PFSK-1 (cell line): ENCODE measurements at regions not wholly inside any gene's neighbourhood (a gene's known extent, or its start where the extent isn't known, plus 50 kb on each side); places are given as distances from the start of the nearest gene placed in this dataset.

Source experiments
- POLR2AphosphoS5 ChIP-seq: IDR thresholded peaks from 2 replicates; pipeline ENCODE4 v1.6.1; 2012; ENCODE audit warnings: low read depth, mild to moderate bottlenecking, control low read depth, low read length, moderate library complexity
- SIN3A ChIP-seq: IDR thresholded peaks from 2 replicates; pipeline ENCODE4 v1.6.1; 2012; ENCODE audit warnings: mild to moderate bottlenecking, low read length, moderate library complexity, borderline replicate concordance; ENCODE audit not compliant: insufficient read depth
- TAF1 ChIP-seq: IDR thresholded peaks from 2 replicates; pipeline ENCODE4 v1.6.1; 2012; ENCODE audit warnings: low read length, control low read depth, borderline replicate concordance; ENCODE audit not compliant: insufficient read depth
- TF ChIP-seq, protein P1 (sequence below), 2 experiments: IDR thresholded peaks; 2 replicates each; pipeline versions ENCODE4 v1.6.1 to v1.8.0; 2011 to 2012; ENCODE audit warnings: low read depth in 2 of 2, low read length in 2 of 2, control low read depth in 1 of 2, inconsistent platforms in 1 of 2, mild to moderate bottlenecking in 1 of 2, moderate library complexity in 1 of 2; ENCODE audit not compliant: insufficient read depth in 1 of 2

DNA sequence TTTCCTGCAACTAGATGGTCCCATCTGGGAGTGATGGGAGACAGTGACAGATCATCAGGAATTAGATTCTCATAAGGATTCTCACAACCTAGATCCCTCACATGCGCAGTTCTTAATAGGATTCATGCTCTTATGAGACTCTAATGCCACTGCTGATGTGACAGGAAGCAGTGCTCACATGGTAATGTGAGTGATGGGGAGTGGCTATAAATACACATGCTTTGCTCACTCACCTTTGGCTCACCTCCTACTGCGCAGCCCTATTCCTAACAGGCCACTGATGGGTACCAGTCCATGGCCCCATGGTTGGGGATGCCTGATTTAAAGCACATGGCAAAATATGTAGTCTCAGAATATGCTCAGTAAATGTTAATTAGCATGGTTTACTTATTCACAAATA, 80.6 kb upstream of the MBOAT1 start:
- no peak for TF ChIP-seq POLR2AphosphoS5
- no peak for TF ChIP-seq TAF1
- TF ChIP-seq, protein P1, sequence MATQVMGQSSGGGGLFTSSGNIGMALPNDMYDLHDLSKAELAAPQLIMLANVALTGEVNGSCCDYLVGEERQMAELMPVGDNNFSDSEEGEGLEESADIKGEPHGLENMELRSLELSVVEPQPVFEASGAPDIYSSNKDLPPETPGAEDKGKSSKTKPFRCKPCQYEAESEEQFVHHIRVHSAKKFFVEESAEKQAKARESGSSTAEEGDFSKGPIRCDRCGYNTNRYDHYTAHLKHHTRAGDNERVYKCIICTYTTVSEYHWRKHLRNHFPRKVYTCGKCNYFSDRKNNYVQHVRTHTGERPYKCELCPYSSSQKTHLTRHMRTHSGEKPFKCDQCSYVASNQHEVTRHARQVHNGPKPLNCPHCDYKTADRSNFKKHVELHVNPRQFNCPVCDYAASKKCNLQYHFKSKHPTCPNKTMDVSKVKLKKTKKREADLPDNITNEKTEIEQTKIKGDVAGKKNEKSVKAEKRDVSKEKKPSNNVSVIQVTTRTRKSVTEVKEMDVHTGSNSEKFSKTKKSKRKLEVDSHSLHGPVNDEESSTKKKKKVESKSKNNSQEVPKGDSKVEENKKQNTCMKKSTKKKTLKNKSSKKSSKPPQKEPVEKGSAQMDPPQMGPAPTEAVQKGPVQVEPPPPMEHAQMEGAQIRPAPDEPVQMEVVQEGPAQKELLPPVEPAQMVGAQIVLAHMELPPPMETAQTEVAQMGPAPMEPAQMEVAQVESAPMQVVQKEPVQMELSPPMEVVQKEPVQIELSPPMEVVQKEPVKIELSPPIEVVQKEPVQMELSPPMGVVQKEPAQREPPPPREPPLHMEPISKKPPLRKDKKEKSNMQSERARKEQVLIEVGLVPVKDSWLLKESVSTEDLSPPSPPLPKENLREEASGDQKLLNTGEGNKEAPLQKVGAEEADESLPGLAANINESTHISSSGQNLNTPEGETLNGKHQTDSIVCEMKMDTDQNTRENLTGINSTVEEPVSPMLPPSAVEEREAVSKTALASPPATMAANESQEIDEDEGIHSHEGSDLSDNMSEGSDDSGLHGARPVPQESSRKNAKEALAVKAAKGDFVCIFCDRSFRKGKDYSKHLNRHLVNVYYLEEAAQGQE (IDR thresholded peaks at IDR 0.05; ENCODE audit: insufficient read depth in 1 of 2, low read depth in 2 of 2, low read length in 2 of 2) = no peak
- TF ChIP-seq SIN3A = no peak
